ENCODE measurements at regions not wholly inside any gene's neighbourhood (a gene's known extent, or its start where the extent isn't known, plus 50 kb on each side); places are given as distances from the start of the nearest gene placed in this dataset.

- CTCF ChIA-PET: no interaction called here
These were observed 212.7 kb upstream of the CD180 start for GRCh38 chr5:67409126-67409777.

More at GRCh38 chr5:67409126-67409777, 212.7 kb upstream of the CD180 start:
- H3K9ac ChIP-seq (ENCODE audit: control insufficient read depth, insufficient read depth, low read length): no peak overlapping the region
- no TSS peak for BruUV-seq (replicated peaks)
- H3K36me3 ChIP-seq (ENCODE audit: control insufficient read depth in 2 of 2, insufficient read depth in 2 of 2, low read length in 1 of 2): no peaks in the 10 kb centered on the region
- DNase-seq (ENCODE audit: low read depth, low spot score) (no peak), ATAC-seq (no peak), FAIRE-seq (no peak)
- no peak overlapping the region for H2AFZ ChIP-seq (ENCODE audit: control insufficient read depth, low read depth, low read length)
- H3K4me1 ChIP-seq (ENCODE audit: control insufficient read depth, insufficient read depth, low read length): no peaks in the 10 kb centered on the region
- H3K79me2 ChIP-seq (ENCODE audit: control insufficient read depth, insufficient read depth, low read length): no peaks in the 10 kb centered on the region
- no peak overlapping the region for H3K4me2 ChIP-seq (ENCODE audit: control insufficient read depth, insufficient read depth)
- H4K20me1 ChIP-seq (ENCODE audit: control insufficient read depth, insufficient read depth): no peaks in the 10 kb centered on the region
- ChIA-PET POLR2A (no interaction called here), SMC1A (ENCODE audit: uncharacterized antibody, unreplicated experiment) (interaction anchor here (0.8 kb wide), 1 partner anchor 11 kb away, joined by 3 read pairs; no protein-coding TSS in a partner anchor), RAD21 (ENCODE audit: unreplicated experiment) (no interaction called here)
- no peak overlapping the region for H3K4me3 ChIP-seq
- no peaks in the 10 kb centered on the region for H3K27me3 ChIP-seq (replicated peaks in 1 of 2; ENCODE audit: control insufficient read depth in 2 of 2, insufficient read depth in 2 of 2, low read length in 1 of 2)
- intact Hi-C loops (cut with micrococcal nuclease; ENCODE audit: unreplicated experiment): no loop called here
- no peak overlapping the region for H3K27ac ChIP-seq (ENCODE audit: control insufficient read depth, insufficient read depth)
- in situ Hi-C loops (cut with MboI): no loop called here
- no peak for TF ChIP-seq STAT1 (conservative IDR thresholded peaks at IDR 0.05)
- no peak for TF ChIP-seq RAD51 (IDR thresholded peaks at IDR 0.05)
- no peak for TF ChIP-seq NR2C2 (IDR thresholded peaks at IDR 0.05; ENCODE audit: borderline replicate concordance, control insufficient read depth, insufficient read length, low read depth)
- TF ChIP-seq NFYA (IDR thresholded peaks at IDR 0.05; ENCODE audit: borderline replicate concordance, low read depth, low read length): no peak
- TF ChIP-seq SMC3 (IDR thresholded peaks at IDR 0.05; ENCODE audit: borderline replicate concordance, low read length): no peak
- TF ChIP-seq WRNIP1 (IDR thresholded peaks at IDR 0.05; ENCODE audit: borderline replicate concordance, low read depth, low read length): no peak
- TF ChIP-seq SMAD5 (IDR thresholded peaks at IDR 0.05; ENCODE audit: low read depth): no peak
- TF ChIP-seq CBX5 (IDR thresholded peaks at IDR 0.05; ENCODE audit: low read depth): no peak
- no peak for TF ChIP-seq YY1 (IDR thresholded peaks at IDR 0.05; ENCODE audit: low read depth, low read length)
- TF ChIP-seq ZNF592 (IDR thresholded peaks at IDR 0.05): no peak
- TF ChIP-seq CREM (IDR thresholded peaks at IDR 0.05; ENCODE audit: low read depth): no peak
- TF ChIP-seq SIX5 (IDR thresholded peaks at IDR 0.05; ENCODE audit: low read depth, low read length, severe bottlenecking): no peak
- no peak for TF ChIP-seq NRF1 (conservative IDR thresholded peaks at IDR 0.05; ENCODE audit: low read depth, low read length)
- TF ChIP-seq NR2F1 (conservative IDR thresholded peaks at IDR 0.05): no peak
- TF ChIP-seq IRF4 (IDR thresholded peaks at IDR 0.05; ENCODE audit: low read depth, low read length): no peak
- TF ChIP-seq RELB (IDR thresholded peaks at IDR 0.05; ENCODE audit: low read depth): no peak
- no peak for TF ChIP-seq BRCA1 (IDR thresholded peaks at IDR 0.05; ENCODE audit: low read depth, low read length)
- H3K9me3 ChIP-seq (replicated peaks; ENCODE audit: control insufficient read depth, insufficient read depth, low read length): no peaks in the 10 kb centered on the region
- 35% methylated on average over 4 of the region's 4 CpGs for WGBS (ENCODE audit: insufficient coverage, insufficient replicate concordance, low lambda C conversion rate, missing lambda C conversion rate)
